ENCODE measurements at regions not wholly inside any gene's neighbourhood (a gene's known extent, or its start where the extent isn't known, plus 50 kb on each side); places are given as distances from the start of the nearest gene placed in this dataset.

- Histone ChIP-seq H3K9ac (ENCODE audit: low read length) (no peak overlapping the region), H3K36me3 (replicated peaks in 1 of 2; ENCODE audit: control extremely low read depth in 1 of 2, control insufficient read depth in 1 of 2, extremely low read depth in 1 of 2, insufficient read depth in 2 of 2, low read length in 1 of 2) (no peaks in the 10 kb centered on the region), H2AFZ (ENCODE audit: insufficient read depth, low read depth, low read length, poor library complexity, severe bottlenecking) (no peak overlapping the region), H3K4me2 (replicated peaks; ENCODE audit: low read depth, low read length, poor library complexity, severe bottlenecking) (no peak overlapping the region), H3K4me1 (ENCODE audit: control insufficient read depth in 2 of 2, insufficient read depth in 2 of 2, low read length in 2 of 2) (peaks cover 9 to 10% of the 10 kb centered on the region in 2 donors), H3K27ac (ENCODE audit: low read length in 2 of 2) (no peak overlapping the region), H3K27me3 (replicated peaks in 1 of 4; ENCODE audit: control extremely low read depth in 1 of 4, control insufficient read depth in 3 of 4, insufficient read depth in 4 of 4, low read length in 3 of 4) (peaks cover 0 to 24% (median 3%) of the 10 kb centered on the region in 4 experiments), H4K20me1 (ENCODE audit: control insufficient read depth, insufficient read depth, low read length, poor library complexity, severe bottlenecking) (no peaks in the 10 kb centered on the region), H3K79me2 (ENCODE audit: control insufficient read depth, insufficient read depth, low read length) (no peaks in the 10 kb centered on the region), H3K4me3 (ENCODE audit: control extremely low read depth in 1 of 5, extremely low read depth in 1 of 5, insufficient read depth in 1 of 5, low read depth in 2 of 5, low read length in 4 of 5) (no peak overlapping the region), H3K9me3 (ENCODE audit: control extremely low read depth in 1 of 3, control insufficient read depth in 2 of 3, insufficient read depth in 1 of 3, low read length in 2 of 3) (peaks cover 0 to 15% (median 0%) of the 10 kb centered on the region in 3 donors)
- POLR2A ChIA-PET = no interaction called here
- H3K4me3 Mint-ChIP-seq = no peak overlapping the region
- peaks cover 54% of the 10 kb centered on the region for H3K27me3 Mint-ChIP-seq
- 100% methylated on average over 1 of the region's 1 CpG for WGBS (ENCODE audit: insufficient coverage)
- CTCF ChIA-PET = no interaction called here
- no peak for DNase-seq
- intact Hi-C loops (cut with micrococcal nuclease) = no loop called here
- TF ChIP-seq EZH2 (IDR thresholded peaks at IDR 0.05; ENCODE audit: borderline replicate concordance, insufficient read depth, low read depth, low read length, poor library complexity, severe bottlenecking) (no peak), CTCF (IDR thresholded peaks at IDR 0.05) (no peak)
- H3K27ac Mint-ChIP-seq = no peak overlapping the region
- no peak for ATAC-seq (ENCODE audit: low read depth)
- H3K4me1 Mint-ChIP-seq = peaks cover 17% of the 10 kb centered on the region
- peaks cover 3% of the 10 kb centered on the region for H3K9me3 Mint-ChIP-seq (ENCODE audit: insufficient read depth)
Observed at GRCh38 chr20:51074062-51074461, 51.2 kb upstream of the KCNG1 start.
